ENCODE measurements at regions not wholly inside any gene's neighbourhood (a gene's known extent, or its start where the extent isn't known, plus 50 kb on each side); places are given as distances from the start of the nearest gene placed in this dataset.

GRCh38 chr3:17820275-17820674, 77.8 kb upstream of the TBC1D5 start:
- no peaks in the 10 kb centered on the region for H3K79me2 ChIP-seq (ENCODE audit: control insufficient read depth in 1 of 2, insufficient read depth in 2 of 2, low read length in 2 of 2)
- no peaks in the 10 kb centered on the region for H3K27me3 ChIP-seq (replicated peaks in 1 of 4; ENCODE audit: control insufficient read depth in 3 of 4, extremely low read depth in 1 of 4, insufficient read depth in 3 of 4, low read length in 3 of 4)
- no peak overlapping the region for H3K23ac ChIP-seq (ENCODE audit: insufficient read length)
- H4K5ac ChIP-seq (ENCODE audit: insufficient read length, low read depth, low read length), result no peak overlapping the region
- TF ChIP-seq TCF12 (IDR thresholded peaks at IDR 0.05; ENCODE audit: low read depth, low read length), result no peak
- no peak for TF ChIP-seq RXRA (IDR thresholded peaks at IDR 0.05; ENCODE audit: insufficient read depth, low read depth, low read length)
- TF ChIP-seq GABPA (IDR thresholded peaks at IDR 0.05; ENCODE audit: borderline replicate concordance, insufficient read depth, low read length), result no peak
- TF ChIP-seq SP4 (IDR thresholded peaks at IDR 0.05; ENCODE audit: low read length), result no peak
- TF ChIP-seq KDM1A (IDR thresholded peaks at IDR 0.05; ENCODE audit: borderline replicate concordance, low read length), result no peak
- no peak for TF ChIP-seq CBX8 (IDR thresholded peaks at IDR 0.05; ENCODE audit: borderline replicate concordance, low read depth, low read length)
- TF ChIP-seq USF2 (IDR thresholded peaks at IDR 0.05; ENCODE audit: low read length), result no peak
- no peak for TF ChIP-seq ZNF274 (IDR thresholded peaks at IDR 0.05; ENCODE audit: borderline replicate concordance, extremely low read depth, low read length)
- TF ChIP-seq RFX5 (IDR thresholded peaks at IDR 0.05; ENCODE audit: borderline replicate concordance, low read depth, low read length), result no peak
- TF ChIP-seq NANOG (IDR thresholded peaks at IDR 0.05; ENCODE audit: insufficient read depth, low read depth, low read length, poor library complexity, severe bottlenecking), result no peak
- H3K4me1 ChIP-seq (replicated peaks in 1 of 4; ENCODE audit: control insufficient read depth in 3 of 4, insufficient read depth in 4 of 4, low read length in 3 of 4), result no peaks in the 10 kb centered on the region
- no peaks in the 10 kb centered on the region for H3K23me2 ChIP-seq (ENCODE audit: low read depth, low read length)
- H3K9me3 ChIP-seq (ENCODE audit: insufficient read depth in 2 of 2, low read depth in 1 of 2, low read length in 1 of 2), result peaks cover 6 to 12% of the 10 kb centered on the region in 2 experiments; a peak in 2 of 4 replicates
- H4K8ac ChIP-seq (ENCODE audit: extremely low read depth, insufficient read depth, low read length), result no peak overlapping the region
- no peaks in the 10 kb centered on the region for H4K20me1 ChIP-seq (replicated peaks in 1 of 2; ENCODE audit: control insufficient read depth in 1 of 2, insufficient read depth in 2 of 2, low read length in 2 of 2)
- H2AK5ac ChIP-seq (ENCODE audit: low read depth, low read length), result no peak overlapping the region
- POLR2A ChIA-PET (ENCODE audit: partially characterized antibody), result no interaction called here
- H2BK15ac ChIP-seq (ENCODE audit: low read length), result no peak overlapping the region
- H3K79me1 ChIP-seq (ENCODE audit: low read depth, low read length), result no peaks in the 10 kb centered on the region
- H3K56ac ChIP-seq (replicated peaks; ENCODE audit: insufficient read length, low read depth, low read length), result no peak overlapping the region
- no peak overlapping the region for H2BK20ac ChIP-seq (ENCODE audit: low read length)
- H3K9ac ChIP-seq (replicated peaks in 1 of 4; ENCODE audit: extremely low read depth in 1 of 4, low read depth in 3 of 4, low read length in 3 of 4), result no peak overlapping the region
- no peak overlapping the region for H3K4me2 ChIP-seq (ENCODE audit: insufficient read depth in 1 of 2, low read depth in 2 of 2, low read length in 2 of 2)
- no peak overlapping the region for H3K27ac ChIP-seq (ENCODE audit: low read depth, low read length)
- CTCF ChIA-PET (ENCODE audit: partially characterized antibody), result no interaction called here
- FAIRE-seq (no peak), DNase-seq (ENCODE audit: low read depth in 1 of 2, low spot score in 2 of 2) (no peak)
- H3K4ac ChIP-seq (replicated peaks; ENCODE audit: insufficient read length, low read depth, low read length), result no peak overlapping the region
- H3K36me3 ChIP-seq (ENCODE audit: control insufficient read depth in 2 of 4, insufficient read depth in 4 of 4, low read length in 3 of 4), result no peaks in the 10 kb centered on the region
- no peak overlapping the region for H3K14ac ChIP-seq (ENCODE audit: insufficient read length)
- H2BK120ac ChIP-seq (replicated peaks; ENCODE audit: low read depth, low read length), result no peak overlapping the region
- H2AFZ ChIP-seq (ENCODE audit: low read length), result no peak overlapping the region
- H4K91ac ChIP-seq (replicated peaks; ENCODE audit: insufficient read length, low read length), result no peak overlapping the region
- no peak overlapping the region for H3K4me3 ChIP-seq (ENCODE audit: extremely low read depth in 1 of 4, insufficient read depth in 2 of 4, low read depth in 3 of 4, low read length in 4 of 4)
- no peak overlapping the region for H2BK12ac ChIP-seq (ENCODE audit: low read depth, low read length)
- H3K18ac ChIP-seq (ENCODE audit: extremely low read depth, low read length), result no peak overlapping the region
- H2BK5ac ChIP-seq (ENCODE audit: low read depth, low read length), result no peak overlapping the region

Measured in H1 (cell line).